H9 (cell line): ENCODE measurements at regions not wholly inside any gene's neighbourhood (a gene's known extent, or its start where the extent isn't known, plus 50 kb on each side); places are given as distances from the start of the nearest gene placed in this dataset.

Experiments used
- DNase-seq: peaks from one replicate; pipeline ENCODE4 v3.0.0-alpha.2; 2017
- H2AFZ ChIP-seq: one replicate; pipeline ENCODE4 v1.6.1; 2013; ENCODE audit warnings: mild to moderate bottlenecking, low read length, control low read depth, moderate library complexity
- H2AK5ac ChIP-seq: 2 replicates; pipeline ENCODE4 v1.6.1; 2013; ENCODE audit warnings: low read length, control low read depth, mixed read lengths; ENCODE audit not compliant: insufficient read length
- H2BK120ac ChIP-seq: one replicate; pipeline ENCODE4 v1.6.1; 2013; ENCODE audit warnings: low read depth, mild to moderate bottlenecking, low read length, control low read depth, inconsistent platforms; ENCODE audit not compliant: poor library complexity, severe bottlenecking
- H2BK12ac ChIP-seq: 2 replicates; pipeline ENCODE4 v1.6.1; 2013; ENCODE audit warnings: low read length, control low read depth, mixed read lengths, low read depth; ENCODE audit not compliant: insufficient read length
- H2BK15ac ChIP-seq: 2 replicates; pipeline ENCODE4 v1.6.1; 2013; ENCODE audit warnings: low read depth, low read length, control low read depth
- H2BK20ac ChIP-seq: one replicate; pipeline ENCODE4 v1.6.1; 2013; ENCODE audit warnings: low read depth, mild to moderate bottlenecking, low read length, control low read depth, inconsistent platforms; ENCODE audit not compliant: poor library complexity, severe bottlenecking
- H2BK5ac ChIP-seq: 2 replicates; pipeline ENCODE4 v1.6.1; 2013; ENCODE audit warnings: low read length, control low read depth, mixed read lengths; ENCODE audit not compliant: insufficient read length
- H3K14ac ChIP-seq: 2 replicates; pipeline ENCODE4 v1.6.1; 2013; ENCODE audit warnings: low read length, control low read depth; ENCODE audit not compliant: insufficient read depth
- H3K18ac ChIP-seq: 2 replicates; pipeline ENCODE4 v1.6.1; 2013; ENCODE audit warnings: low read depth, mild to moderate bottlenecking, mixed read lengths, low read length, control low read depth; ENCODE audit not compliant: insufficient read length
- H3K23ac ChIP-seq: 2 replicates; pipeline ENCODE4 v1.6.1; 2013; ENCODE audit warnings: low read length, control low read depth, mixed read lengths, low read depth; ENCODE audit not compliant: insufficient read length
- H3K23me2 ChIP-seq: 2 replicates; pipeline ENCODE4 v1.6.1; 2013; ENCODE audit warnings: low read depth, mild to moderate bottlenecking, mixed read lengths, low read length, control low read depth; ENCODE audit not compliant: insufficient read length, poor library complexity, severe bottlenecking
- H3K27ac ChIP-seq: 2 replicates; pipeline ENCODE4 v1.5.1; 2013; ENCODE audit warnings: low read length, control low read depth, mixed read lengths, low read depth; ENCODE audit not compliant: insufficient read length
- H3K27me3 ChIP-seq: 2 replicates; pipeline ENCODE4 v1.6.1; 2013; ENCODE audit warnings: low read length, control low read depth, inconsistent platforms; ENCODE audit not compliant: insufficient read depth
- H3K4ac ChIP-seq: 2 replicates; pipeline ENCODE4 v1.6.1; 2013; ENCODE audit warnings: low read depth, mild to moderate bottlenecking, control low read depth, inconsistent platforms, low read length, moderate library complexity
- H3K4me1 ChIP-seq: 2 replicates; pipeline ENCODE4 v1.6.1; 2013; ENCODE audit warnings: low read length, control low read depth, inconsistent platforms; ENCODE audit not compliant: insufficient read depth
- H3K4me2 ChIP-seq: 2 replicates; pipeline ENCODE4 v1.6.1; 2013; ENCODE audit warnings: low read length, control low read depth, mixed read lengths; ENCODE audit not compliant: insufficient read length, insufficient read depth
- H3K56ac ChIP-seq: 2 replicates; pipeline ENCODE4 v1.6.1; 2013; ENCODE audit warnings: low read depth, mild to moderate bottlenecking, mixed read lengths, low read length, control low read depth; ENCODE audit not compliant: insufficient read length
- H3K79me1 ChIP-seq: 2 replicates; pipeline ENCODE4 v1.6.1; 2013; ENCODE audit warnings: low read depth, mild to moderate bottlenecking, moderate library complexity, low read length, control low read depth, inconsistent platforms; ENCODE audit not compliant: insufficient read depth, poor library complexity, severe bottlenecking
- H3K79me2 ChIP-seq: 2 replicates; pipeline ENCODE4 v1.6.1; 2013; ENCODE audit warnings: low read length, control low read depth, inconsistent platforms; ENCODE audit not compliant: insufficient read depth
- H3K9ac ChIP-seq: 2 replicates; pipeline ENCODE4 v1.6.1; 2013; ENCODE audit warnings: low read length, control low read depth, mixed read lengths; ENCODE audit not compliant: insufficient read length; ENCODE audit errors: extremely low read depth
- H3K9me3 ChIP-seq: one replicate; pipeline ENCODE4 v1.6.1; 2013; ENCODE audit warnings: low read depth, low read length, inconsistent platforms; ENCODE audit not compliant: control insufficient read depth
- H3T11ph ChIP-seq: one replicate; pipeline ENCODE4 v1.6.1; 2013; ENCODE audit warnings: mild to moderate bottlenecking, low read length, control low read depth, inconsistent platforms
- H4K20me1 ChIP-seq: one replicate; pipeline ENCODE4 v1.6.1; 2013; ENCODE audit not compliant: control insufficient read depth, insufficient read length, insufficient read depth
- H4K5ac ChIP-seq: 2 replicates; pipeline ENCODE4 v1.6.1; 2013; ENCODE audit warnings: low read depth, mild to moderate bottlenecking, mixed read lengths, low read length, control low read depth; ENCODE audit not compliant: insufficient read length
- H4K8ac ChIP-seq: replicated peaks from 2 replicates; pipeline ENCODE4 v1.6.1; 2013; ENCODE audit warnings: low read length, control low read depth, mixed read lengths, low read depth; ENCODE audit not compliant: insufficient read length
- H4K91ac ChIP-seq: 2 replicates; pipeline ENCODE4 v1.6.1; 2013; ENCODE audit warnings: low read depth, mild to moderate bottlenecking, moderate library complexity, mixed read lengths, low read length, control low read depth; ENCODE audit not compliant: insufficient read length
- H3K27ac Mint-ChIP-seq, 3 experiments: 2 replicates in 2 of 3; 3 replicates in 1 of 3; pipeline ENCODE4 v1.8.0; 2020 to 2021; ENCODE audit warnings: mixed read lengths in 3 of 3, mild to moderate bottlenecking in 1 of 3, moderate library complexity in 1 of 3
- H3K27me3 Mint-ChIP-seq: 2 replicates; pipeline ENCODE4 v1.8.0; 2021; ENCODE audit warnings: low read depth, mild to moderate bottlenecking, moderate library complexity, mixed read lengths
- H3K36me3 Mint-ChIP-seq, 3 experiments: 2 replicates in 2 of 3; 3 replicates in 1 of 3; pipeline ENCODE4 v1.8.0; 2020 to 2021; ENCODE audit warnings: low read depth in 3 of 3, mixed read lengths in 3 of 3; ENCODE audit not compliant: insufficient read depth in 1 of 3
- H3K4me1 Mint-ChIP-seq, 2 experiments: 2 replicates each; pipeline ENCODE4 v1.8.0; 2020; ENCODE audit warnings: mixed read lengths in 2 of 2
- H3K4me3 Mint-ChIP-seq, 2 experiments: 2 replicates in 1 of 2; 3 replicates in 1 of 2; pipeline ENCODE4 v1.8.0; 2020 to 2021; ENCODE audit warnings: mild to moderate bottlenecking in 2 of 2, mixed read lengths in 2 of 2, moderate library complexity in 1 of 2
- H3K9me3 Mint-ChIP-seq, 2 experiments: 2 replicates in 1 of 2; 3 replicates in 1 of 2; pipeline ENCODE4 v1.8.0; 2020; ENCODE audit warnings: mild to moderate bottlenecking in 2 of 2, mixed read lengths in 2 of 2, moderate library complexity in 1 of 2
- CTCF ChIP-seq: fragments of 200-600 bp; sonication (generic); conservative IDR thresholded peaks from 3 replicates; pipeline ENCODE4 v1.8.0; 2021; ENCODE audit warnings: antibody characterized with exemption, mild to moderate bottlenecking
- WGBS: extraction: QIAGEN DNeasy Blood & Tissue Kit; methylation state at CpG from one replicate; pipeline ENCODE4 v1.1.7; 2013; ENCODE audit warnings: missing lambda C conversion rate, low lambda C conversion rate, mixed read lengths; ENCODE audit not compliant: insufficient read length; ENCODE audit errors: extremely low coverage; 5-methylcytosine and 5-hydroxymethylcytosine counted together

- H2BK120ac ChIP-seq: no peak overlapping the region
- H3K9ac ChIP-seq: no peak overlapping the region
- no peak overlapping the region for H2BK5ac ChIP-seq
- no peak overlapping the region; the same call in 1 of the 2 replicates for H3K14ac ChIP-seq
- no peak overlapping the region for H3K23ac ChIP-seq
- H3K79me2 ChIP-seq: no peaks in the 10 kb centered on the region
- H2BK12ac ChIP-seq: no peak overlapping the region
- no peaks in the 10 kb centered on the region for H3K4me1 Mint-ChIP-seq
- H3T11ph ChIP-seq: no peak overlapping the region
- H3K4ac ChIP-seq: no peak overlapping the region
- no peaks in the 10 kb centered on the region for H3K27me3 ChIP-seq
- no peak overlapping the region for H4K91ac ChIP-seq
- no peak overlapping the region for H3K18ac ChIP-seq
- H3K36me3 Mint-ChIP-seq: peaks cover 2 to 8% (median 2%) of the 10 kb centered on the region in 3 experiments; a peak in 5 of 7 replicates
- TF ChIP-seq CTCF: no peak
- H3K27me3 Mint-ChIP-seq: peaks cover 7% of the 10 kb centered on the region
- DNase-seq: peak; percentile 20
- H3K27ac Mint-ChIP-seq: no peak overlapping the region
- H3K9me3 Mint-ChIP-seq: peaks cover 10 to 11% of the 10 kb centered on the region in 2 experiments
- no peak overlapping the region for H3K56ac ChIP-seq
- WGBS: no CpG with 5 or more reads among the region's 20 CpGs
- H3K4me3 Mint-ChIP-seq: no peak overlapping the region
- H2BK20ac ChIP-seq: no peak overlapping the region
- H3K4me1 ChIP-seq: no peaks in the 10 kb centered on the region
- H2BK15ac ChIP-seq: no peak overlapping the region
- H3K23me2 ChIP-seq: no peaks in the 10 kb centered on the region
- no peak overlapping the region for H4K5ac ChIP-seq
- H2AK5ac ChIP-seq: no peak overlapping the region
- H4K20me1 ChIP-seq: no peaks in the 10 kb centered on the region
- H4K8ac ChIP-seq: no peak overlapping the region
- H3K4me2 ChIP-seq: no peak overlapping the region
- no peaks in the 10 kb centered on the region for H3K79me1 ChIP-seq
- H3K9me3 ChIP-seq: no peaks in the 10 kb centered on the region
- no peak overlapping the region for H2AFZ ChIP-seq
- H3K27ac ChIP-seq: no peak overlapping the region
These were observed 846.2 kb downstream of the BRD1 start for GRCh38 chr22:48981371-48982061.
